IMR-90 (cell line): ENCODE measurements at regions not wholly inside any gene's neighbourhood (a gene's known extent, or its start where the extent isn't known, plus 50 kb on each side); places are given as distances from the start of the nearest gene placed in this dataset.

Experiments
- ATAC-seq: fragments of 200-7000 bp; cut with Tn5 transposase; 2 replicates; pipeline ENCODE4 v1.9.1; 2020; ENCODE audit warnings: low read depth, mild to moderate bottlenecking, moderate library complexity
- BruUV-seq: library from RNA; stranded (reverse); fragments of 400-500 nt; replicated peaks from 2 replicates; lab custom pipeline; 2021; lab: Mats Ljungman, UMichigan
- CTCF ChIA-PET: fragments of 300-600 bp; formaldehyde crosslinking; extraction: SDS; loops from one replicate; lab custom pipeline; 2021; ENCODE audit warnings: antibody characterized with exemption; lab: Yijun Ruan, JAX
- POLR2A ChIA-PET: fragments of 300-600 bp; sonication (Branson Sonifier 250); formaldehyde crosslinking; loops from one replicate; lab custom pipeline; 2022; ENCODE audit warnings: antibody characterized with exemption; ENCODE audit not compliant: unreplicated experiment; lab: Charles Lee
- DNase-seq: peaks from one replicate; pipeline ENCODE4 v3.0.0; 2013
- H2AFZ ChIP-seq: replicated peaks from 2 replicates; pipeline ENCODE3; 2013; ENCODE audit warnings: low read length, mild to moderate bottlenecking; ENCODE audit not compliant: poor library complexity
- H2AK5ac ChIP-seq: 2 replicates; pipeline ENCODE4 v1.6.1; 2013; ENCODE audit warnings: low read depth, low read length, inconsistent platforms
- H2AK9ac ChIP-seq: replicated peaks from 2 replicates; pipeline ENCODE3; 2013; ENCODE audit warnings: mild to moderate bottlenecking, low read depth, low read length, moderate library complexity; ENCODE audit not compliant: poor library complexity
- H2BK120ac ChIP-seq: 2 replicates; pipeline ENCODE4 v1.6.1; 2013; ENCODE audit warnings: low read depth, low read length, inconsistent platforms
- H2BK15ac ChIP-seq: 3 replicates; pipeline ENCODE4 v1.6.1; 2013; ENCODE audit warnings: low read depth, low read length, inconsistent platforms
- H2BK20ac ChIP-seq: 2 replicates; pipeline ENCODE4 v1.6.1; 2013; ENCODE audit warnings: low read depth, mild to moderate bottlenecking, inconsistent platforms, low read length, moderate library complexity
- H2BK5ac ChIP-seq: 2 replicates; pipeline ENCODE4 v1.6.1; 2013; ENCODE audit warnings: mild to moderate bottlenecking, low read depth, low read length, inconsistent platforms; ENCODE audit not compliant: poor library complexity, severe bottlenecking
- H3K14ac ChIP-seq: replicated peaks from 2 replicates; pipeline ENCODE4 v1.6.1; 2013; ENCODE audit warnings: low read depth, low read length, inconsistent platforms
- H3K18ac ChIP-seq: 2 replicates; pipeline ENCODE4 v1.6.1; 2013; ENCODE audit warnings: low read depth, low read length, control low read depth
- H3K23ac ChIP-seq: 2 replicates; pipeline ENCODE4 v1.6.1; 2013; ENCODE audit warnings: low read depth, low read length, inconsistent platforms
- H3K27ac ChIP-seq: 2 replicates; pipeline ENCODE4 v1.5.1; 2013; ENCODE audit warnings: mild to moderate bottlenecking, control low read depth, low read length; ENCODE audit not compliant: insufficient read depth
- H3K27me3 ChIP-seq: 2 replicates; pipeline ENCODE4 v1.6.1; 2013; ENCODE audit warnings: low read length; ENCODE audit not compliant: control insufficient read depth, insufficient read depth
- H3K36me3 ChIP-seq: 2 replicates; pipeline ENCODE4 v1.6.1; 2013; ENCODE audit warnings: low read length, mixed read lengths; ENCODE audit not compliant: control insufficient read depth, insufficient read depth
- H3K4ac ChIP-seq: 2 replicates; pipeline ENCODE4 v1.6.1; 2013; ENCODE audit warnings: low read depth, low read length, inconsistent platforms
- H3K4me1 ChIP-seq: 2 replicates; pipeline ENCODE4 v1.6.1; 2013; ENCODE audit warnings: low read length, mixed read lengths; ENCODE audit not compliant: control insufficient read depth, insufficient read depth
- H3K4me2 ChIP-seq: 2 replicates; pipeline ENCODE4 v1.6.1; 2013; ENCODE audit warnings: low read depth, mild to moderate bottlenecking, control low read depth, low read length, moderate library complexity
- H3K4me3 ChIP-seq: 2 replicates; pipeline ENCODE4 v1.5.1; 2013; ENCODE audit warnings: low read depth, mild to moderate bottlenecking, control low read depth, low read length, moderate library complexity; ENCODE audit not compliant: insufficient read depth
- H3K56ac ChIP-seq: 2 replicates; pipeline ENCODE4 v1.6.1; 2013; ENCODE audit warnings: low read length, inconsistent platforms; ENCODE audit not compliant: insufficient read depth; ENCODE audit errors: extremely low read depth
- H3K79me1 ChIP-seq, 2 experiments: 2 replicates each; pipeline ENCODE4 v1.6.1; 2013; ENCODE audit warnings: low read length in 2 of 2, inconsistent platforms in 1 of 2, low read depth in 1 of 2
- H3K9ac ChIP-seq: 2 replicates; pipeline ENCODE4 v1.6.1; 2013; ENCODE audit warnings: low read depth, low read length, control low read depth
- H3K9me1 ChIP-seq: 2 replicates; pipeline ENCODE4 v1.6.1; 2013; ENCODE audit warnings: low read length, inconsistent platforms; ENCODE audit not compliant: insufficient read depth
- H3K9me3 ChIP-seq: 2 replicates; pipeline ENCODE4 v1.6.1; 2013; ENCODE audit warnings: low read length; ENCODE audit not compliant: control insufficient read depth, insufficient read depth
- H4K20me1 ChIP-seq: 2 replicates; pipeline ENCODE4 v1.6.1; 2013; ENCODE audit warnings: low read length, inconsistent platforms; ENCODE audit not compliant: insufficient read depth
- H4K5ac ChIP-seq: 2 replicates; pipeline ENCODE4 v1.6.1; 2013; ENCODE audit warnings: mild to moderate bottlenecking, low read depth, low read length, control low read depth
- H4K8ac ChIP-seq, 2 experiments: 2 replicates each; pipeline ENCODE4 v1.6.1; 2013; ENCODE audit warnings: low read depth in 2 of 2, low read length in 2 of 2, control low read depth in 1 of 2, inconsistent platforms in 1 of 2
- H4K91ac ChIP-seq: 2 replicates; pipeline ENCODE4 v1.6.1; 2013; ENCODE audit warnings: low read depth, low read length, inconsistent platforms; ENCODE audit not compliant: insufficient read depth
- BHLHE40 ChIP-seq: fragments of 150-350 bp; IDR thresholded peaks from 2 replicates; pipeline ENCODE4 v1.6.1; 2016; ENCODE audit warnings: mild to moderate bottlenecking, low read depth, low read length
- NFE2L2 ChIP-seq: fragments of 150-350 bp; IDR thresholded peaks from 2 replicates; pipeline ENCODE4 v1.6.1; 2016; ENCODE audit warnings: low read depth, mild to moderate bottlenecking, low read length
- RCOR1 ChIP-seq: IDR thresholded peaks from 2 replicates; pipeline ENCODE4 v1.6.1; 2012; ENCODE audit warnings: mild to moderate bottlenecking, low read length, improper control_type of control experiment; ENCODE audit not compliant: insufficient replicate concordance
- RFX5 ChIP-seq: IDR thresholded peaks from 2 replicates; pipeline ENCODE4 v1.8.0; 2012; ENCODE audit warnings: low read depth, mild to moderate bottlenecking, low read length, moderate library complexity
- SMC3 ChIP-seq: fragments of 150-350 bp; IDR thresholded peaks from 2 replicates; pipeline ENCODE4 v1.6.1; 2016; ENCODE audit warnings: low read depth, mild to moderate bottlenecking, antibody characterized with exemption, low read length, moderate library complexity
- WGBS, 2 experiments: methylation state at CpG; one replicate each; pipeline versions ENCODE4 v1.1.5 to v1.1.7; 2013; ENCODE audit warnings: missing lambda C conversion rate in 2 of 2; ENCODE audit not compliant: insufficient read length in 1 of 2; ENCODE audit errors: extremely low coverage in 2 of 2; 5-methylcytosine and 5-hydroxymethylcytosine counted together
- dilution Hi-C: fragments of 300-500 bp; cut with HindIII; formaldehyde crosslinking; loops from one replicate; pipeline ENCODE4 v1.14.3; 2018; ENCODE audit warnings: low sequenced_read_pairs; ENCODE audit not compliant: unreplicated experiment
- in situ Hi-C: fragments of 300-500 bp; cut with MboI; formaldehyde crosslinking; loops from 3 replicates; pipeline ENCODE4 v1.14.3; 2019; ENCODE audit warnings: low sequenced_read_pairs, inconsistent platforms, mixed read lengths
- intact Hi-C: fragments of 100-400 bp; cut with micrococcal nuclease; formaldehyde crosslinking; loops from 2 replicates; pipeline ENCODE4 v1.10.0; 2022
- TF ChIP-seq, protein P1 (sequence below): fragments of 150-350 bp; IDR thresholded peaks from 2 replicates; pipeline ENCODE4 v1.6.1; 2017; ENCODE audit warnings: mild to moderate bottlenecking, antibody characterized with exemption, low read length, low read depth
- TF ChIP-seq, protein P2 (sequence below): conservative IDR thresholded peaks from 2 replicates; pipeline ENCODE4 v1.5.1; 2012; ENCODE audit warnings: mild to moderate bottlenecking, low read depth, low read length, improper control_type of control experiment
- TF ChIP-seq, protein P3 (sequence below): fragments of 150-350 bp; IDR thresholded peaks from 2 replicates; pipeline ENCODE4 v1.6.1; 2016; ENCODE audit warnings: low read depth, mild to moderate bottlenecking, low read length, moderate library complexity, borderline replicate concordance

GRCh38 chr18:43380104-43380672 is 102.9 kb upstream of the SYT4 start:
- no peaks in the 10 kb centered on the region for H3K27me3 ChIP-seq
- no peak overlapping the region for H2BK20ac ChIP-seq
- H3K56ac ChIP-seq, result no peak overlapping the region
- H2AFZ ChIP-seq, result no peak overlapping the region
- no peak overlapping the region for H3K18ac ChIP-seq
- H2BK5ac ChIP-seq, result no peak overlapping the region
- intact Hi-C loops, result no loop called here
- H2BK120ac ChIP-seq, result no peak overlapping the region
- H4K20me1 ChIP-seq, result no peaks in the 10 kb centered on the region
- H2AK5ac ChIP-seq, result no peak overlapping the region
- H3K4me2 ChIP-seq, result no peak overlapping the region
- H4K8ac ChIP-seq, result no peak overlapping the region
- no peaks in the 10 kb centered on the region for H3K79me1 ChIP-seq
- no CpG with 5 or more reads among the region's 4 CpGs for WGBS, 2 experiments
- H4K5ac ChIP-seq, result no peak overlapping the region
- no peak overlapping the region for H3K4me3 ChIP-seq
- TF ChIP-seq, protein P1, sequence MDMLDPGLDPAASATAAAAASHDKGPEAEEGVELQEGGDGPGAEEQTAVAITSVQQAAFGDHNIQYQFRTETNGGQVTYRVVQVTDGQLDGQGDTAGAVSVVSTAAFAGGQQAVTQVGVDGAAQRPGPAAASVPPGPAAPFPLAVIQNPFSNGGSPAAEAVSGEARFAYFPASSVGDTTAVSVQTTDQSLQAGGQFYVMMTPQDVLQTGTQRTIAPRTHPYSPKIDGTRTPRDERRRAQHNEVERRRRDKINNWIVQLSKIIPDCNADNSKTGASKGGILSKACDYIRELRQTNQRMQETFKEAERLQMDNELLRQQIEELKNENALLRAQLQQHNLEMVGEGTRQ, result no peak
- TF ChIP-seq, protein P2, sequence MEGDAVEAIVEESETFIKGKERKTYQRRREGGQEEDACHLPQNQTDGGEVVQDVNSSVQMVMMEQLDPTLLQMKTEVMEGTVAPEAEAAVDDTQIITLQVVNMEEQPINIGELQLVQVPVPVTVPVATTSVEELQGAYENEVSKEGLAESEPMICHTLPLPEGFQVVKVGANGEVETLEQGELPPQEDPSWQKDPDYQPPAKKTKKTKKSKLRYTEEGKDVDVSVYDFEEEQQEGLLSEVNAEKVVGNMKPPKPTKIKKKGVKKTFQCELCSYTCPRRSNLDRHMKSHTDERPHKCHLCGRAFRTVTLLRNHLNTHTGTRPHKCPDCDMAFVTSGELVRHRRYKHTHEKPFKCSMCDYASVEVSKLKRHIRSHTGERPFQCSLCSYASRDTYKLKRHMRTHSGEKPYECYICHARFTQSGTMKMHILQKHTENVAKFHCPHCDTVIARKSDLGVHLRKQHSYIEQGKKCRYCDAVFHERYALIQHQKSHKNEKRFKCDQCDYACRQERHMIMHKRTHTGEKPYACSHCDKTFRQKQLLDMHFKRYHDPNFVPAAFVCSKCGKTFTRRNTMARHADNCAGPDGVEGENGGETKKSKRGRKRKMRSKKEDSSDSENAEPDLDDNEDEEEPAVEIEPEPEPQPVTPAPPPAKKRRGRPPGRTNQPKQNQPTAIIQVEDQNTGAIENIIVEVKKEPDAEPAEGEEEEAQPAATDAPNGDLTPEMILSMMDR, result no peak
- TF ChIP-seq, protein P3, sequence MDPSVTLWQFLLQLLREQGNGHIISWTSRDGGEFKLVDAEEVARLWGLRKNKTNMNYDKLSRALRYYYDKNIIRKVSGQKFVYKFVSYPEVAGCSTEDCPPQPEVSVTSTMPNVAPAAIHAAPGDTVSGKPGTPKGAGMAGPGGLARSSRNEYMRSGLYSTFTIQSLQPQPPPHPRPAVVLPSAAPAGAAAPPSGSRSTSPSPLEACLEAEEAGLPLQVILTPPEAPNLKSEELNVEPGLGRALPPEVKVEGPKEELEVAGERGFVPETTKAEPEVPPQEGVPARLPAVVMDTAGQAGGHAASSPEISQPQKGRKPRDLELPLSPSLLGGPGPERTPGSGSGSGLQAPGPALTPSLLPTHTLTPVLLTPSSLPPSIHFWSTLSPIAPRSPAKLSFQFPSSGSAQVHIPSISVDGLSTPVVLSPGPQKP, result no peak
- no peak for TF ChIP-seq NFE2L2
- TF ChIP-seq SMC3, result no peak
- no peak for TF ChIP-seq RFX5
- no peak for TF ChIP-seq RCOR1
- no peak for TF ChIP-seq BHLHE40
- H3K23ac ChIP-seq, result no peak overlapping the region
- no peak overlapping the region for H3K4ac ChIP-seq
- no peak overlapping the region for H3K14ac ChIP-seq
- no peaks in the 10 kb centered on the region for H3K9me1 ChIP-seq
- no peak overlapping the region for H3K9ac ChIP-seq
- dilution Hi-C loops, result no loop called here
- H2BK15ac ChIP-seq, result no peak overlapping the region
- H2AK9ac ChIP-seq, result no peak overlapping the region
- no peaks in the 10 kb centered on the region for H3K36me3 ChIP-seq
- no peak overlapping the region for H4K91ac ChIP-seq
- BruUV-seq, result no TSS peak
- H3K9me3 ChIP-seq, result no peaks in the 10 kb centered on the region
- CTCF ChIA-PET, result no interaction called here
- POLR2A ChIA-PET, result no interaction called here
- in situ Hi-C loops, result no loop called here
- no peak overlapping the region for H3K27ac ChIP-seq
- ATAC-seq, result no peak
- H3K4me1 ChIP-seq, result no peaks in the 10 kb centered on the region
- DNase-seq, result no peak
